CD4-positive, CD25-positive, alpha-beta regulatory T cell (primary cell): ENCODE measurements at regions not wholly inside any gene's neighbourhood (a gene's known extent, or its start where the extent isn't known, plus 50 kb on each side); places are given as distances from the start of the nearest gene placed in this dataset.

Experiments
- ATAC-seq, 2 donors: fragments of 150-1000 bp; cut with Tn5 transposase; one replicate each; pipeline ENCODE4 v1.10.0; 2021; ENCODE audit warnings: low read depth in 2 of 2, moderate number of reproducible peaks in 2 of 2, moderate library complexity in 1 of 2
- DNase-seq, 3 donors: peaks; one replicate each; pipeline versions ENCODE4 v3.0.0 to v3.0.0-alpha.2; 2012 to 2022; ENCODE audit warnings: mixed read lengths in 1 of 3
- H3K27ac ChIP-seq: one replicate; pipeline ENCODE4 v1.7.0; 2013; ENCODE audit warnings: mild to moderate bottlenecking, low read length; ENCODE audit not compliant: insufficient read depth, poor library complexity, severe bottlenecking
- H3K27me3 ChIP-seq: one replicate; pipeline ENCODE4 v1.7.0; 2013; ENCODE audit warnings: low read length; ENCODE audit not compliant: control insufficient read depth, insufficient read depth
- H3K36me3 ChIP-seq: one replicate; pipeline ENCODE4 v1.7.0; 2013; ENCODE audit warnings: mild to moderate bottlenecking, low read length, moderate library complexity; ENCODE audit not compliant: control insufficient read depth, insufficient read depth
- H3K4me1 ChIP-seq: 2 replicates; pipeline ENCODE4 v1.7.0; 2013; ENCODE audit warnings: mild to moderate bottlenecking, low read length; ENCODE audit not compliant: insufficient read depth, control insufficient read depth, poor library complexity, severe bottlenecking
- H3K4me3 ChIP-seq: one replicate; pipeline ENCODE4 v1.7.0; 2013; ENCODE audit warnings: low read depth, mild to moderate bottlenecking, low read length, moderate library complexity
- H3K9me3 ChIP-seq, 2 experiments: 1 replicate in 1 of 2; 2 replicates in 1 of 2; pipeline ENCODE4 v1.7.0; 2013; ENCODE audit warnings: low read length in 2 of 2, mild to moderate bottlenecking in 1 of 2, moderate library complexity in 1 of 2; ENCODE audit not compliant: control insufficient read depth in 2 of 2
- H3K27ac Mint-ChIP-seq, 3 donors: one replicate each; pipeline ENCODE4 v1.8.0; 2020 to 2022; ENCODE audit warnings: mild to moderate bottlenecking in 3 of 3, mixed read lengths in 3 of 3, moderate library complexity in 2 of 3
- H3K27me3 Mint-ChIP-seq: one replicate; pipeline ENCODE4 v1.8.0; 2022; ENCODE audit warnings: mild to moderate bottlenecking, mixed read lengths
- H3K36me3 Mint-ChIP-seq: one replicate; pipeline ENCODE4 v1.8.0; 2020; ENCODE audit warnings: mixed read lengths
- H3K4me1 Mint-ChIP-seq, 4 donors: one replicate each; pipeline ENCODE4 v1.8.0; 2020 to 2022; ENCODE audit warnings: mixed read lengths in 4 of 4, mild to moderate bottlenecking in 1 of 4
- H3K4me3 Mint-ChIP-seq, 4 donors: one replicate each; pipeline ENCODE4 v1.8.0; 2020 to 2022; ENCODE audit warnings: mild to moderate bottlenecking in 4 of 4, mixed read lengths in 4 of 4, moderate library complexity in 3 of 4
- H3K9me3 Mint-ChIP-seq, 7 donors: one replicate each; pipeline ENCODE4 v1.8.0; 2020 to 2022; ENCODE audit warnings: mixed read lengths in 7 of 7, mild to moderate bottlenecking in 3 of 7, moderate library complexity in 2 of 7

- Mint-ChIP-seq H3K4me1 (peaks cover 0 to 2% (median 0%) of the 10 kb centered on the region in 4 donors), H3K27me3 (no peaks in the 10 kb centered on the region), H3K27ac (no peak overlapping the region), H3K9me3 (peaks cover 0 to 4% (median 0%) of the 10 kb centered on the region in 7 donors), H3K36me3 (no peaks in the 10 kb centered on the region), H3K4me3 (no peak overlapping the region)
- no peak for ATAC-seq
- Histone ChIP-seq H3K4me3 (no peak overlapping the region), H3K4me1 (no peaks in the 10 kb centered on the region), H3K9me3 (no peaks in the 10 kb centered on the region), H3K36me3 (no peaks in the 10 kb centered on the region), H3K27me3 (no peaks in the 10 kb centered on the region), H3K27ac (no peak overlapping the region)
- DNase-seq, result no peak
Observed at GRCh38 chr21:28539623-28539988, 453.1 kb downstream of the LTN1 start.

GRCh38 chr21:28538987-28539622 is 453.6 kb downstream of the LTN1 start:
- Mint-ChIP-seq H3K36me3 (no peaks in the 10 kb centered on the region), H3K27me3 (no peaks in the 10 kb centered on the region), H3K4me1 (peaks cover 0 to 2% (median 0%) of the 10 kb centered on the region in 4 donors), H3K4me3 (no peak overlapping the region), H3K9me3 (peaks cover 0 to 4% (median 0%) of the 10 kb centered on the region in 7 donors), H3K27ac (no peak overlapping the region)
- ATAC-seq (no peak), DNase-seq (no peak)
- no peaks in the 10 kb centered on the region for H3K36me3 ChIP-seq
- H3K4me1 ChIP-seq, result no peaks in the 10 kb centered on the region
- H3K4me3 ChIP-seq, result no peak overlapping the region
- no peaks in the 10 kb centered on the region for H3K9me3 ChIP-seq
- H3K27ac ChIP-seq, result no peak overlapping the region
- no peaks in the 10 kb centered on the region for H3K27me3 ChIP-seq

- Mint-ChIP-seq H3K9me3 (peaks cover 0 to 6% (median 0%) of the 10 kb centered on the region in 7 donors), H3K27me3 (peaks cover 5% of the 10 kb centered on the region), H3K27ac (no peak overlapping the region), H3K36me3 (no peaks in the 10 kb centered on the region), H3K4me3 (no peak overlapping the region), H3K4me1 (peaks cover 0 to 2% (median 0%) of the 10 kb centered on the region in 4 donors)
- no peak for DNase-seq
- Histone ChIP-seq H3K27me3 (no peaks in the 10 kb centered on the region), H3K9me3 (no peaks in the 10 kb centered on the region), H3K4me1 (no peaks in the 10 kb centered on the region), H3K36me3 (no peaks in the 10 kb centered on the region), H3K27ac (no peak overlapping the region), H3K4me3 (no peak overlapping the region)
- no peak for ATAC-seq
Observed at GRCh38 chr21:28537371-28538079, 455.2 kb downstream of the LTN1 start.

- H3K9me3 Mint-ChIP-seq, result peaks cover 0 to 5% (median 0%) of the 10 kb centered on the region in 7 donors
- no peaks in the 10 kb centered on the region for H3K9me3 ChIP-seq
- H3K4me3 Mint-ChIP-seq, result no peak overlapping the region
- H3K4me1 Mint-ChIP-seq, result peaks cover 0 to 4% (median under 1%) of the 10 kb centered on the region in 4 donors
- peaks cover 18% of the 10 kb centered on the region for H3K27me3 Mint-ChIP-seq
- ATAC-seq (no peak), DNase-seq (no peak)
- no peaks in the 10 kb centered on the region for H3K36me3 Mint-ChIP-seq
- no peaks in the 10 kb centered on the region for H3K4me1 ChIP-seq
- H3K27me3 ChIP-seq, result no peaks in the 10 kb centered on the region
- no peak overlapping the region for H3K4me3 ChIP-seq
- no peak overlapping the region for H3K27ac ChIP-seq
- H3K36me3 ChIP-seq, result no peaks in the 10 kb centered on the region
- no peak overlapping the region for H3K27ac Mint-ChIP-seq
Observed at GRCh38 chr21:28532446-28532845, 460.2 kb downstream of the LTN1 start.

GRCh38 chr21:28523367-28523766 is 469.3 kb downstream of the LTN1 start:
- H3K9me3 ChIP-seq, result no peaks in the 10 kb centered on the region
- Mint-ChIP-seq H3K27ac (no peak overlapping the region), H3K4me1 (no peaks in the 10 kb centered on the region), H3K36me3 (no peaks in the 10 kb centered on the region), H3K9me3 (peaks cover 0 to 1% (median 0%) of the 10 kb centered on the region in 7 donors), H3K4me3 (no peak overlapping the region), H3K27me3 (peaks cover 3% of the 10 kb centered on the region)
- H3K27ac ChIP-seq, result no peak overlapping the region
- no peak overlapping the region for H3K4me3 ChIP-seq
- no peaks in the 10 kb centered on the region for H3K27me3 ChIP-seq
- DNase-seq (no peak), ATAC-seq (no peak)
- no peaks in the 10 kb centered on the region for H3K4me1 ChIP-seq
- no peaks in the 10 kb centered on the region for H3K36me3 ChIP-seq

- ATAC-seq (no peak), DNase-seq (peak in 1 of 3 donors; percentile 19)
- no peaks in the 10 kb centered on the region for H3K27me3 ChIP-seq
- H3K36me3 Mint-ChIP-seq, result no peaks in the 10 kb centered on the region
- no peak overlapping the region for H3K4me3 ChIP-seq
- H3K27me3 Mint-ChIP-seq, result no peaks in the 10 kb centered on the region
- no peak overlapping the region for H3K27ac ChIP-seq
- H3K4me3 Mint-ChIP-seq, result no peak overlapping the region
- H3K36me3 ChIP-seq, result no peaks in the 10 kb centered on the region
- H3K27ac Mint-ChIP-seq, result no peak overlapping the region
- H3K4me1 ChIP-seq, result no peaks in the 10 kb centered on the region
- peaks cover 0 to 2% (median 0%) of the 10 kb centered on the region in 4 donors for H3K4me1 Mint-ChIP-seq
- no peaks in the 10 kb centered on the region for H3K9me3 ChIP-seq
- H3K9me3 Mint-ChIP-seq, result no peaks in the 10 kb centered on the region
Observed at GRCh38 chr21:28522014-28522799, 470.5 kb downstream of the LTN1 start.

GRCh38 chr21:28518630-28519029 is 474.0 kb downstream of the LTN1 start:
- Mint-ChIP-seq H3K4me3 (no peak overlapping the region), H3K9me3 (no peaks in the 10 kb centered on the region), H3K27me3 (no peaks in the 10 kb centered on the region), H3K36me3 (no peaks in the 10 kb centered on the region), H3K27ac (no peak overlapping the region), H3K4me1 (peaks cover 0 to 5% (median 0%) of the 10 kb centered on the region in 4 donors)
- no peak overlapping the region for H3K27ac ChIP-seq
- no peaks in the 10 kb centered on the region for H3K9me3 ChIP-seq
- no peak overlapping the region for H3K4me3 ChIP-seq
- H3K4me1 ChIP-seq, result no peaks in the 10 kb centered on the region
- no peak for DNase-seq
- no peaks in the 10 kb centered on the region for H3K36me3 ChIP-seq
- ATAC-seq, result no peak
- H3K27me3 ChIP-seq, result no peaks in the 10 kb centered on the region
